SKM-1 (cell line): ENCODE measurements at regions not wholly inside any gene's neighbourhood (a gene's known extent, or its start where the extent isn't known, plus 50 kb on each side); places are given as distances from the start of the nearest gene placed in this dataset.

Source experiments
- DNase-seq: peaks from one replicate; lab custom pipeline; 2025; ENCODE audit not compliant: unreplicated experiment; lab: John Stamatoyannopoulos, UW

DNA sequence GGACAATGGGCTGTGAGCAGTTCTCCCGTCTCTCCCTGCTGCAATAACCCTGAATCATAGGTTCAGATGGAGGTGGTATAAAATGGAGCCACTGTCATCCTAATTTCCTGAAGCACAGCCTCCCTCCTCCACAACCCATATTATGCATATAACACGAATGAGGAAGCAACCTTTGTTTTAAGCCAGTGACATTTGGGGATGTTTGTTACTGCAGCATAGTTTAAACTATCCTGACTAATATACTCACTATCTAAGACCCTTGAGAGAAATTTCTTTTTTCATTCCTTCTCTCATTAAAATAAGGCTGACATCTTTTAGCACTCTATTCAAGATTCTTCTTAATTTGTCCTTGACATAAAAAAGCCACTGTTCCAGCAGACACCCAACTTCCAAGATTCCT, 413.4 kb downstream of the SOX9 start:
- no peak for DNase-seq

DNA sequence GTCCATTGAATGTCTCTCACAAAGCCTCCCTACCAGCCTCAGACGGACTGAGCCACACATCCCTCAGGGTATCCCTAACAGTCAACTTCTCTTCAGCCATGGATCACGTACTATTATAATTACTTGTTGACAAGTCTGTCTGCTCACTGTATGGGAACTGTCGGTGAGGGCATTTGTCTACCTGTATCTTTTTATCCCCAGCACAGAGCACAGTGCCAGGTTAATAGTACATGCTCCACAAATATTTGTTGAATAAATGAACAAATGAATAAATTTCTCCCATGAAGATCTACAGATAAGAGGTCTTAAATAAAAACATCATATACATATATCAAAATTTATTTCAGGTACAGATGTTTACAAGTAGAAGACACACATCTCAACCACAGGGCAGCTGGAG, 414.0 kb downstream of the SOX9 start:
- DNase-seq: no peak

- DNase-seq: no peak
Observed at GRCh38 chr17:72535346-72535745, 414.5 kb downstream of the SOX9 start.

DNA sequence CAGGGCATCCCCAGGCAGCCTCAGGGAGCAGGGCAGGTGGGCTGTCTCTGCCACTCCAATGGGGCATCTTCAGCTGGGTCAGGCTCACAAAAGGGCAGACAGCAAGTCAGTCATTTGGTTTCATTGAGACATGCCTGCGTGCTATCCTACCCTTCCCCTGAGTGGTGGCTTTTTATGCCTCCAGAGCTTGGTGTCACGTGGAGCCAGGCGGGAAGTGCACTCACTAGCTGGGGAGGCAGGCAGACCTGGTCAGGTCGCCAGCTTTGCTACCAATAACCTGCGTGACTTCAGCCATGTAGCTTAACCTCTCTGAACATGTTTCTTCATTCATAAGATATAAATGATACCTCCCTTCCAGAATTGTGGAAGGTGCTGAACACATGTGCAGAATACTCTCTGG, 415.0 kb downstream of the SOX9 start:
- no peak for DNase-seq

- no peak for DNase-seq
Observed at GRCh38 chr17:72536788-72537187, 416.0 kb downstream of the SOX9 start.

DNA sequence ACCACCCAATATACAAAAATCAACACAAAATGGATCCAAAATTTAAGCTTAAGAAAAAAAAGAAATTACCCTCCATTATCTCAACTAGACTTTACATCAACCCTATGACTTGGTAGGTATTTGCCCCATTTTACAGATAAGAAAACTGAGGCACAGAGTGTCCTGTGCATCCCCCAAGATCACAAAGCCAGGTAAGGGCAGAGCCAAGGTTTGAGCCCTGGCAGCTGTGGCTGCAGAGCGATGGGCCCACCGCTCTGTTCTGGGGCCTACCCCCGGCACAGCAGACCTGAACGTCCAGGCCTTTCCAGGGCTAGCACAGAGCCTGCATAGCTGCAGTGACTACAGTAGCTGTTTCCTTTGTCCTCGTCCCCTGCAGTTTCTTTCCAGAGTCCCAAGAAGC, 417.6 kb downstream of the SOX9 start:
- DNase-seq: no peak

DNA sequence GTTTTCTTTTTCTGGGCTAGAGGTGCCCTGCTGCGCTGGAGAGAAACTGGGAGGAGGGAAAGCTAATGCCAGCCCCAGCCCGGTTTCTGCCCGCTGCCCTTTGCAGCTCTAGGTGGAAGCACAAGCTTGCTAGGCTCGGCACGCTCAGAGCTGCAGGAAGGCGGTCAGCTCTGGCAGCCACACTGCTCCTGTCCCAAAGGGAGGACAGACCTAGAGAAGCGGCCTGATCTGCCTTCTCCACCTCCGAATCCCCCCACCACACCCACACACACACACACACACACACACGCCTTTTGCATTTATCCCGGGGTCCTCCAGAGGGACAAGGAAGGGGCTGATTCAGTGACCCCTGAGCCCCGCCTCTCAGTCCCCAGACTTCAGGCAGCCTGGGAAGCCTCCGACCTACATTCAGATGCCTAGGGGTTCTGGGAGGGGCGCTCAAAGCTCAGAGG, 418.1 kb downstream of the SOX9 start:
- no peak for DNase-seq

- DNase-seq: peak; percentile 22
Observed at GRCh38 chr17:72539981-72540897, 419.4 kb downstream of the SOX9 start.

GRCh38 chr17:72542317-72542716, 421.5 kb downstream of the SOX9 start:
- DNase-seq: no peak

- DNase-seq: no peak
Observed at GRCh38 chr17:72545766-72546165, 424.9 kb downstream of the SOX9 start.

GRCh38 chr17:72553051-72553755, 432.4 kb downstream of the SOX9 start:
- DNase-seq: no peak

GRCh38 chr17:72554508-72554907, 433.7 kb downstream of the SOX9 start:
- DNase-seq: no peak

- no peak for DNase-seq
Observed at GRCh38 chr17:72555052-72555451, 434.2 kb downstream of the SOX9 start.

- DNase-seq: peak; percentile 12
Observed at GRCh38 chr17:72556944-72557826, 436.4 kb downstream of the SOX9 start.

GRCh38 chr17:72558971-72559476, 438.2 kb downstream of the SOX9 start:
- no peak for DNase-seq

DNA sequence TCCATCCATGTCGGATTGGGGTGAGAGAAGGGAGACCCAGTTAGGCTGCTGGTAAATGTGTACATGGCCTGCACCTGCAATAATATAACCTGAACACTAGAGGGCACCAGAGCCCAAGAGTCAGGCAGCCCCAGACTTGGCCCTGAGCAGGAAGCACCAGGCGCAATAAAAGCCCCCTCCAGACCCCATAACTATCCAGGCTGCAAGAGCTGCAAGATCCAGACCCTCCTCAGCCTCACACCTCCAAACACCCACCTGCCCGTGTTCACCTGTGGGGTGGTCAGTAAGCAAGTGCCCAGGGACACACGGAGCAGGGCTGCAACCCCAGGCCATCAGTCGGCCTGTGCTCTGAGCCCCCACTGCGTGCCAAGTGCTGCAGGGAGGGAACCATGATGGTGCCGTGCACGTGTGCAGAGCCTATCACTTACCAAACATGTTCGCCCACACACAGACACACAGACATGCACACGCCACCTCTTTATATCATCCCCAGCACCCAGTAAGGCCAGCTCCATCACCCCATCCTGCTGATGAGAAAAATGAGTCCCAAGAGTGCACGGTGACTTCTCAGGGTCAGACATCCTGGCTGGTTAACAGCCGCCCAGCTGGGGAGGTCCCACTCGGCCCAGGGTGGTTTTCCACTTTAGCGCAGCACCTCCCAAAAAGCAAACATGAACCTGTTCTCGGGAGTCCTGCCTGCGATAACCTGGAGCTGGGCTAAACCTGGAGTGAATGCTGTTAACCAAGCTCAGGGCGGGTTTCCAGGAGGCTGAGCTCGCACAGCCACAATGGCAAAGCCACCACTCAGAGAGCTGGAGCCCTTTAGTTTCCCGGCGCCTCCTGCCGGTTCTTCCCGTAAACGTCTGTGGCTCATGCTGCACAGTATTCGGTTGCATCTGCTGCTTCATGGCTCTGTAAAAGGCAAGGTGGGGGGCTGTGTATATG, 439.8 kb downstream of the SOX9 start:
- DNase-seq: peak; percentile 31

- DNase-seq: no peak
Observed at GRCh38 chr17:72561266-72561665, 440.4 kb downstream of the SOX9 start.

- DNase-seq: no peak
Observed at GRCh38 chr17:72561680-72562079, 440.9 kb downstream of the SOX9 start.

GRCh38 chr17:72562615-72563188, 441.9 kb downstream of the SOX9 start:
- no peak for DNase-seq

DNA sequence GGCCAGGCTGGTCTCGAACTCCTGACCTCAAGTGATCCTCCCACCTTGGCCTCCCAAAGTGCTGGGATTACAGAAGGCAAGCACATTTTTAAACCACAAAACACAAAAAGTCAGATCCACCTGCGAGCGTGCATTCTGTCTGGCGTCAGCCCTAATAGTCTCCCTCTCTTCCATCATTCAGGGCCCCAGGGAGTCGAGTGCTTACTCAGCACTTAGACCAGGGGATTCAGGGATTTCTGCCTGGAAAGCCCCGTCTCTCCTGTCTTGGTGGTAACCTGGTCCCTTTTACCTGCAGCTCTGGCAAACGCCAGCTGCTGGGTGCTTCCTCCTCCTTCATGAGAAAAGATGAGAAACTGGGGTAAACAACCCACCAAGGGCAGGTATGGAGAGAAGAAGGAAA, 443.1 kb downstream of the SOX9 start:
- no peak for DNase-seq
